Mesothelial cell of epicardium (in vitro differentiated cells): ENCODE measurements at regions not wholly inside any gene's neighbourhood (a gene's known extent, or its start where the extent isn't known, plus 50 kb on each side); places are given as distances from the start of the nearest gene placed in this dataset.
"Not testable (repeated sequence)": the region's sequence is repeated elsewhere in the genome, so short reads cannot be mapped to it uniquely, and the experiment has no call there.

Source experiments
- DNase-seq, 2 experiments: peaks; one replicate each; pipeline ENCODE4 v3.0.0; 2021; ENCODE audit warnings: low spot score in 2 of 2; ENCODE audit not compliant: unreplicated experiment in 2 of 2
- H3K27ac Mint-ChIP-seq: 2 replicates; pipeline ENCODE4 v1.8.0; 2021; ENCODE audit warnings: mixed read lengths
- H3K27me3 Mint-ChIP-seq: 2 replicates; pipeline ENCODE4 v1.8.0; 2021; ENCODE audit warnings: low read depth, mixed read lengths
- H3K36me3 Mint-ChIP-seq: 2 replicates; pipeline ENCODE4 v1.8.0; 2021; ENCODE audit warnings: mixed read lengths
- H3K4me1 Mint-ChIP-seq: 2 replicates; pipeline ENCODE4 v1.8.0; 2021; ENCODE audit warnings: mixed read lengths
- H3K4me3 Mint-ChIP-seq: 2 replicates; pipeline ENCODE4 v1.8.0; 2021; ENCODE audit warnings: mild to moderate bottlenecking, moderate library complexity, mixed read lengths
- H3K9me3 Mint-ChIP-seq: 2 replicates; pipeline ENCODE4 v1.8.0; 2021; ENCODE audit warnings: mixed read lengths
- CTCF ChIP-seq: fragments of 200-600 bp; sonication (generic); IDR thresholded peaks from one replicate; pipeline ENCODE4 v1.5.0; 2021; ENCODE audit warnings: antibody characterized with exemption; ENCODE audit not compliant: unreplicated experiment

- TF ChIP-seq CTCF = no peak
- Mint-ChIP-seq H3K4me3 (no peak overlapping the region), H3K4me1 (no peaks in the 10 kb centered on the region), H3K27ac (no peak overlapping the region), H3K27me3 (no peaks in the 10 kb centered on the region), H3K36me3 (no peaks in the 10 kb centered on the region), H3K9me3 (peaks cover 17% of the 10 kb centered on the region)
- DNase-seq = no peak
These were observed 84.0 kb upstream of the RPH3AL start for GRCh38 chr17:436571-436970.

- not testable (repeated sequence) for H3K27ac Mint-ChIP-seq, H3K36me3 Mint-ChIP-seq, H3K27me3 Mint-ChIP-seq, H3K4me3 Mint-ChIP-seq, DNase-seq, H3K4me1 Mint-ChIP-seq
- peaks cover 23% of the 10 kb centered on the region for H3K9me3 Mint-ChIP-seq
These were observed 79.9 kb upstream of the RPH3AL start for GRCh38 chr17:432471-432870.

GRCh38 chr17:431494-431893 is 78.9 kb upstream of the RPH3AL start:
- Mint-ChIP-seq H3K4me3 (no peak overlapping the region), H3K27me3 (no peaks in the 10 kb centered on the region), H3K27ac (no peak overlapping the region), H3K4me1 (no peaks in the 10 kb centered on the region), H3K9me3 (peaks cover 16% of the 10 kb centered on the region), H3K36me3 (peaks cover 1% of the 10 kb centered on the region)
- no peak for TF ChIP-seq CTCF
- DNase-seq = no peak

- peaks cover 6% of the 10 kb centered on the region for H3K9me3 Mint-ChIP-seq
- no peak overlapping the region for H3K4me3 Mint-ChIP-seq
- no peaks in the 10 kb centered on the region for H3K4me1 Mint-ChIP-seq
- no peaks in the 10 kb centered on the region for H3K27me3 Mint-ChIP-seq
- no peak for TF ChIP-seq CTCF
- no peak overlapping the region for H3K27ac Mint-ChIP-seq
- peaks cover 1% of the 10 kb centered on the region for H3K36me3 Mint-ChIP-seq
- no peak for DNase-seq
These were observed 77.0 kb upstream of the RPH3AL start for GRCh38 chr17:429589-429988.

- Mint-ChIP-seq H3K4me1 (no peaks in the 10 kb centered on the region), H3K27ac (no peak overlapping the region), H3K4me3 (no peak overlapping the region), H3K36me3 (peaks cover 1% of the 10 kb centered on the region), H3K9me3 (peaks cover 6% of the 10 kb centered on the region), H3K27me3 (no peaks in the 10 kb centered on the region)
- DNase-seq = no peak
- no peak for TF ChIP-seq CTCF
These were observed 75.8 kb upstream of the RPH3AL start for GRCh38 chr17:428414-428813.

- no peak for TF ChIP-seq CTCF
- no peaks in the 10 kb centered on the region for H3K4me1 Mint-ChIP-seq
- H3K9me3 Mint-ChIP-seq = peaks cover 6% of the 10 kb centered on the region
- no peak for DNase-seq
- no peak overlapping the region for H3K4me3 Mint-ChIP-seq
- no peak overlapping the region for H3K27ac Mint-ChIP-seq
- no peaks in the 10 kb centered on the region for H3K27me3 Mint-ChIP-seq
- peaks cover 1% of the 10 kb centered on the region for H3K36me3 Mint-ChIP-seq
These were observed 75.3 kb upstream of the RPH3AL start for GRCh38 chr17:427891-428290.
